Activated CD4-positive, alpha-beta T cell treated with anti-CD3 and anti-CD28 coated beads, Interleukin-2, amount 10 ng/mL, durations not matched to agents 7 days and 5 days (primary cell): ENCODE measurements at regions not wholly inside any gene's neighbourhood (a gene's known extent, or its start where the extent isn't known, plus 50 kb on each side); places are given as distances from the start of the nearest gene placed in this dataset.

ENCODE experiments used
- CTCF ChIA-PET: fragments of 350-600 bp; sonication (Branson Sonifier 250); formaldehyde crosslinking; loops from one replicate; lab custom pipeline; 2021; ENCODE audit warnings: antibody characterized with exemption; lab: Charles Lee
- POLR2A ChIA-PET: fragments of 350-600 bp; sonication (Branson Sonifier 250); formaldehyde crosslinking; loops from one replicate; lab custom pipeline; 2021; ENCODE audit warnings: antibody characterized with exemption; lab: Charles Lee
- DNase-seq: peaks from one replicate; pipeline ENCODE4 v3.0.0-alpha.2; 2020
- H3K27ac Mint-ChIP-seq: one replicate; pipeline ENCODE4 v1.8.0; 2021; ENCODE audit warnings: mild to moderate bottlenecking, moderate library complexity, mixed read lengths
- H3K27me3 Mint-ChIP-seq: one replicate; pipeline ENCODE4 v1.8.0; 2021; ENCODE audit warnings: mixed read lengths
- H3K36me3 Mint-ChIP-seq: one replicate; pipeline ENCODE4 v1.8.0; 2021; ENCODE audit warnings: low read depth, mixed read lengths
- H3K4me1 Mint-ChIP-seq: one replicate; pipeline ENCODE4 v1.8.0; 2021; ENCODE audit warnings: mixed read lengths
- H3K4me3 Mint-ChIP-seq: one replicate; pipeline ENCODE4 v1.8.0; 2021; ENCODE audit warnings: mild to moderate bottlenecking, moderate library complexity, mixed read lengths
- H3K9me3 Mint-ChIP-seq: one replicate; pipeline ENCODE4 v1.8.0; 2021; ENCODE audit warnings: mixed read lengths

GRCh38 chr17:69762766-69763165 is 312.3 kb upstream of the KCNJ16 start:
- POLR2A ChIA-PET = no interaction called here
- Mint-ChIP-seq H3K27me3 (peaks cover 8% of the 10 kb centered on the region), H3K36me3 (no peaks in the 10 kb centered on the region), H3K9me3 (peaks cover 4% of the 10 kb centered on the region), H3K4me1 (no peaks in the 10 kb centered on the region), H3K4me3 (no peak overlapping the region), H3K27ac (no peak overlapping the region)
- CTCF ChIA-PET = no interaction called here
- no peak for DNase-seq

DNA sequence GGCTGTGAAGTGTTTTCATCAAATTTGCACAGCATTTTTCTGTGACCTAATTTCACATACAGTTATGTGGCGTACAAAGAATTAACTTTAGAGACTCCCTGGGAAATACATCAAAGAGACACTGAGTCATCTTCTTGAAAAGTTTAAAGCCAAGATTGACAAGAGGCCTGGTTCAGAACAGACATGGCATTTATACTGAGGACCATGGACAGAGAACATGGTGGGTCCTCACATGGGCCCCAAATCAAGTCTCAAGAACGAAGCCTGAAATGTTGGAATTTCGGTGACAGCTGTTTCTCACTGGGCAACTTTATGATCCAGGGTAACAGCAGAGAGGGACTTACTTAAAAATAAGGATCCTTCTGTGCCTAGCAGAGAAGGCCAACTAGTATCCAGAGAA is 311.5 kb upstream of the KCNJ16 start:
- no peaks in the 10 kb centered on the region for H3K4me1 Mint-ChIP-seq
- no peaks in the 10 kb centered on the region for H3K9me3 Mint-ChIP-seq
- ChIA-PET CTCF (no interaction called here), POLR2A (no interaction called here)
- no peak for DNase-seq
- H3K27me3 Mint-ChIP-seq = peaks cover 6% of the 10 kb centered on the region
- no peak overlapping the region for H3K4me3 Mint-ChIP-seq
- H3K27ac Mint-ChIP-seq = no peak overlapping the region
- H3K36me3 Mint-ChIP-seq = no peaks in the 10 kb centered on the region

DNA sequence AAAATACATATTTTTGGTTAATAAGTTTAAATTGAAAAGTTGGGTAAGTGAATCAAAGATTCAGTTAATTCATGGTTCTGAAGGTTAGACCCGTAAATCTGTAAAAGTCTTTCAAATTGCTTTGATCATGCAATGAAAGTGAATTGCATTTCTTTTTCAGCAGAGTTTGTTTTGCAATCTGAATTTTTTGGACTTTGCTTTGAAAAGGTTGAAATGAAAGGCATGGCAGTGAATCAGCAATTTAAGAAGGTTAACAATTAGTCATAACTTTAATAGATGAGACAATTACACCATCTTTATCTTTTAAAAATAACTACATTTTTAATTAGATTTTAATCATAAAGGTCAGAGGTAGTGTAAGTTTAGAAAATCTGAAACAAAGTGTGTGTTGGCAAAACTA is 310.9 kb upstream of the KCNJ16 start:
- CTCF ChIA-PET = no interaction called here

GRCh38 chr17:69769050-69769449 is 306.0 kb upstream of the KCNJ16 start:
- no peak overlapping the region for H3K27ac Mint-ChIP-seq
- H3K27me3 Mint-ChIP-seq = peaks cover 8% of the 10 kb centered on the region
- DNase-seq = no peak
- H3K9me3 Mint-ChIP-seq = no peaks in the 10 kb centered on the region
- no peaks in the 10 kb centered on the region for H3K36me3 Mint-ChIP-seq
- ChIA-PET POLR2A (no interaction called here), CTCF (no interaction called here)
- H3K4me3 Mint-ChIP-seq = no peak overlapping the region
- no peaks in the 10 kb centered on the region for H3K4me1 Mint-ChIP-seq

More for the DNA sequence above, 310.9 kb upstream of the KCNJ16 start:
- H3K27ac Mint-ChIP-seq = no peak overlapping the region
- H3K9me3 Mint-ChIP-seq = no peaks in the 10 kb centered on the region
- H3K4me3 Mint-ChIP-seq = no peak overlapping the region
- H3K36me3 Mint-ChIP-seq = no peaks in the 10 kb centered on the region
- DNase-seq = no peak
- H3K4me1 Mint-ChIP-seq = no peaks in the 10 kb centered on the region
- peaks cover 6% of the 10 kb centered on the region for H3K27me3 Mint-ChIP-seq
- POLR2A ChIA-PET = no interaction called here

DNA sequence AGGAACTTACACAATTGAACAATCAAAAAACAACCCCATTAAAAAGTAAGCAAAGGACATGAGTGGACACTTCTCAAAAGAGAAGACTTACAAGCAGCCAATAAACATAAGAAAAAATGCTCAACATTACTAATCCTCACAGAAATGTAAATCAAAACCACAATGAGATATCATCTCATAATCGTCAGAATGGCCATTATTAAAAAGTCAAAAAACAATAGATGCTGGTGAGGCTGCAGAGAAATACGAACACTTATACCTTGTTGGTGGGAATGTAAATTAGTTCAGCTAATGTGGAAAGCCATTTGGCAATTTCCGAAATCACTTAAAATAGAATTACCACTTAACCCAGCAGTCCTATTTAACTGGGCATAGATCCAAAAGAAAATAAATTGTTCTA is 301.9 kb upstream of the KCNJ16 start:
- Mint-ChIP-seq H3K4me3 (no peak overlapping the region), H3K36me3 (no peaks in the 10 kb centered on the region), H3K27me3 (peaks cover 11% of the 10 kb centered on the region), H3K27ac (no peak overlapping the region), H3K4me1 (no peaks in the 10 kb centered on the region), H3K9me3 (peaks cover 4% of the 10 kb centered on the region)
- ChIA-PET CTCF (no interaction called here), POLR2A (no interaction called here)
- DNase-seq = no peak

DNA sequence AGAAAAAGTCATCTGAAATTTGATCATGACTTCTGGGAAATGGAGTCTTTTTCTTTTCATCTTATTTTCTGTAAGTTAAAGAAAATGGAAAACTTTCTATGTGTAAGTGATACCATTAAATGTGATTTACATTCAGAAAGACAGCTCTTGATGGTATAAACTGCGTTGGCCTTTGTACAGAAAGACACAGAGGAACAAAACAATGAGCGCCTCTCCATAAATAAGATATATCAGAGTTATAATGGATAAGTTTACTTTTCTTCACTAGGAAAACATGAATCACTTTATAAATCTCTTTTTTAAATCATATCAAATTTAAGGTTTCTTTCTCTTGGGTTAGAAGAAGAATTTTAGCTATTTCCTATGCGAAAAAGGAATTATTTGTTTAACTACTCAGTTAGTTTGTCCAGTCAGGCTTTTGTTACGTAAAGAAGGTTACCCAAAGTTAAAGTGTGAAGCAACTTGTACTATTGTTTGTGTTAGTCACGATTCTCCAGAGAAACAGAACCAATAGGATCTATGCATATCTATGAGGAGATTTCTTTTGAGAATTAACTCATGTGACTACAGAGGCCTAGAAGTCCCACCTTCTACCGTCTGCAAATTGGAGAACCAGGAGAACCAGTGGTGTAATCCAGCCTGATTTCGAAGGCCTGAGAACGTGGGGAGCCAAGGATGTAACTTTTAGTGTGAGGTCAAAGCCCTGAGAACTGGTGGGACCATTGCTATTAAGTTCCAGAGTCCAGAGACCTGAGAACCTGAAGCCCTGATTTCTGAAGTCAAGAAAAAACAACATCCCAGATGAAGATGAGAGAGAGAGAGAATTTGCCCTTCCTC is 295.4 kb upstream of the KCNJ16 start:
- Mint-ChIP-seq H3K36me3 (no peaks in the 10 kb centered on the region), H3K27ac (no peak overlapping the region), H3K4me3 (no peak overlapping the region), H3K27me3 (peaks cover 2% of the 10 kb centered on the region), H3K9me3 (peaks cover 6% of the 10 kb centered on the region), H3K4me1 (no peaks in the 10 kb centered on the region)
- no peak for DNase-seq
- ChIA-PET CTCF (no interaction called here), POLR2A (no interaction called here)

- ChIA-PET CTCF (no interaction called here), POLR2A (no interaction called here)
- Mint-ChIP-seq H3K9me3 (peaks cover 8% of the 10 kb centered on the region), H3K4me3 (no peak overlapping the region), H3K27me3 (no peaks in the 10 kb centered on the region), H3K4me1 (no peaks in the 10 kb centered on the region), H3K36me3 (no peaks in the 10 kb centered on the region), H3K27ac (no peak overlapping the region)
- no peak for DNase-seq
Measured at GRCh38 chr17:69783865-69784264, 291.2 kb upstream of the KCNJ16 start.

- no peaks in the 10 kb centered on the region for H3K36me3 Mint-ChIP-seq
- no peak for DNase-seq
- no peaks in the 10 kb centered on the region for H3K27me3 Mint-ChIP-seq
- no peak overlapping the region for H3K4me3 Mint-ChIP-seq
- ChIA-PET CTCF (no interaction called here), POLR2A (no interaction called here)
- H3K4me1 Mint-ChIP-seq = no peaks in the 10 kb centered on the region
- H3K27ac Mint-ChIP-seq = no peak overlapping the region
- H3K9me3 Mint-ChIP-seq = peaks cover 8% of the 10 kb centered on the region
Measured at GRCh38 chr17:69788957-69789356, 286.1 kb upstream of the KCNJ16 start.

DNA sequence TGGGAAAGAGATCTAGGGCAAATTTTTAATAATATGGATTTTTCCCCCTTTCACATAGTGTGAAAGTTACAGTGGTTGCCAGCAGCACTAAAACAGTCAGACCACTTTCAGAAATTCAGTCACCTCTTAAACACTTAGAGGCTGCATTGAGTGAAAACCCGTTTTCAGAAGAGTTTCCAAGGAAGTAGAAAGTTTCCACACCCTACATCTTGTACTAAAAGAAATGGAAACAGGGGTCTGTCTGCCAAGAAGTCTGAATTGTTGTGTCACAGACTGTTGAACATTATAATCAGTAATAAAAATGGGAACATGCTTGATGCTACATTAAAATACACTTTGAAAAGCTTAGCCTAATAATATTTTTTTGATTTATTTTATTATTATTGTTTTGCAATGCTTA is 278.9 kb upstream of the KCNJ16 start:
- Mint-ChIP-seq H3K4me1 (no peaks in the 10 kb centered on the region), H3K27me3 (peaks cover 3% of the 10 kb centered on the region), H3K9me3 (peaks cover 3% of the 10 kb centered on the region), H3K36me3 (no peaks in the 10 kb centered on the region), H3K27ac (no peak overlapping the region), H3K4me3 (no peak overlapping the region)
- ChIA-PET CTCF (no interaction called here), POLR2A (no interaction called here)
- DNase-seq = no peak

DNA sequence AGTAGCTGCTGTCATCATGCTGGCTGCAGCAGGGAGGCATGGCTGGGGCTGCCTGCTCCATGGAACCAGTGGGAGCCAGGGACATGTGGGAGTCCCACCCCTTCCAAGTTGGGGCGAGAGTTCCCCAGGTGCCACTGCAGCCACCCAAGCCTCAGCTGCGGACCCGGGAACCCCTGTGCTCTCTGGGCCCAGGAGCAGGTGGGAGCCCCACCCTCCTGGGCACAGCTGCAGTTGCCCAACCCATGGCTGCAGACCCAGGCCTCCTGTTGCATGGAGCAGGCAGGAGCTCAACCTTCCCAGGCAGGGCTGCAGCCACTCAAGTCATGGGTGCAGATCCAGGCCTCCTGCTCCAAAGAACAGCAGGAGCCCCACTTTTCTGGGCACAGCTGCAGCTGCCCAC is 274.2 kb upstream of the KCNJ16 start:
- Mint-ChIP-seq H3K4me3 (no peak overlapping the region), H3K27me3 (no peaks in the 10 kb centered on the region), H3K4me1 (no peaks in the 10 kb centered on the region), H3K36me3 (no peaks in the 10 kb centered on the region), H3K9me3 (peaks cover 3% of the 10 kb centered on the region), H3K27ac (no peak overlapping the region)
- ChIA-PET POLR2A (no interaction called here), CTCF (no interaction called here)
- no peak for DNase-seq

DNA sequence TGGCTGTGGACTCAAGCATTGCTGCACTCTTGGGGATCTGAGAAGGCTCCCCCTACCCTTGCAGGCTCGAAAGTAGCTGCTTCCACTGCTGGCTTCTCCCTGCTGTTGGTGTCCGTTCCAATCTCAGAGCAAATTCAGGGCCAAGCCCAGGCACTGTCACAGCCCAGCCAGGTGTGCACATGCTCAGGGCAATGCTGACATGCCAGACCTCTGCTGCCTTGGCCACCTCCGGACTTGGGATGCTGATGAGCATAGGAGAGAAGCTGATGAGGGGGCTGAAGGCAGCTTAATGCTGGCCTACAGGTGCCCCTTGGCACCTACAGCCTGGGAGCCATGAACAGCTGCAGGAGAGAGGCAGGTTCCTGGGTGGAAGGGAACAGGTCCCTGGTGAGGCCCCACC is 273.7 kb upstream of the KCNJ16 start:
- Mint-ChIP-seq H3K4me1 (no peaks in the 10 kb centered on the region), H3K36me3 (no peaks in the 10 kb centered on the region), H3K27ac (no peak overlapping the region), H3K4me3 (no peak overlapping the region), H3K9me3 (peaks cover 3% of the 10 kb centered on the region), H3K27me3 (no peaks in the 10 kb centered on the region)
- POLR2A ChIA-PET = no interaction called here
- CTCF ChIA-PET = interaction anchor here (0.6 kb wide), 1 partner anchor 22 kb away, joined by 4 read pairs; no protein-coding TSS in a partner anchor
- no peak for DNase-seq

GRCh38 chr17:69802045-69802740 is 272.8 kb upstream of the KCNJ16 start:
- no peaks in the 10 kb centered on the region for H3K4me1 Mint-ChIP-seq
- ChIA-PET CTCF (interaction anchor here (0.6 kb wide), 1 partner anchor 21 kb away, joined by 4 read pairs; no protein-coding TSS in a partner anchor), POLR2A (no interaction called here)
- H3K36me3 Mint-ChIP-seq = no peaks in the 10 kb centered on the region
- no peak overlapping the region for H3K27ac Mint-ChIP-seq
- no peak overlapping the region for H3K4me3 Mint-ChIP-seq
- peaks cover 3% of the 10 kb centered on the region for H3K9me3 Mint-ChIP-seq
- no peak for DNase-seq
- no peaks in the 10 kb centered on the region for H3K27me3 Mint-ChIP-seq

- H3K4me1 Mint-ChIP-seq = no peaks in the 10 kb centered on the region
- no peaks in the 10 kb centered on the region for H3K27me3 Mint-ChIP-seq
- ChIA-PET CTCF (no interaction called here), POLR2A (no interaction called here)
- H3K36me3 Mint-ChIP-seq = no peaks in the 10 kb centered on the region
- H3K4me3 Mint-ChIP-seq = no peak overlapping the region
- H3K9me3 Mint-ChIP-seq = no peaks in the 10 kb centered on the region
- no peak for DNase-seq
- H3K27ac Mint-ChIP-seq = no peak overlapping the region
Measured at GRCh38 chr17:69809331-69809730, 265.7 kb upstream of the KCNJ16 start.
